ENCODE measurements at regions not wholly inside any gene's neighbourhood (a gene's known extent, or its start where the extent isn't known, plus 50 kb on each side); places are given as distances from the start of the nearest gene placed in this dataset.
"Not testable (repeated sequence)": the region's sequence is repeated elsewhere in the genome, so short reads cannot be mapped to it uniquely, and the experiment has no call there.

DNA sequence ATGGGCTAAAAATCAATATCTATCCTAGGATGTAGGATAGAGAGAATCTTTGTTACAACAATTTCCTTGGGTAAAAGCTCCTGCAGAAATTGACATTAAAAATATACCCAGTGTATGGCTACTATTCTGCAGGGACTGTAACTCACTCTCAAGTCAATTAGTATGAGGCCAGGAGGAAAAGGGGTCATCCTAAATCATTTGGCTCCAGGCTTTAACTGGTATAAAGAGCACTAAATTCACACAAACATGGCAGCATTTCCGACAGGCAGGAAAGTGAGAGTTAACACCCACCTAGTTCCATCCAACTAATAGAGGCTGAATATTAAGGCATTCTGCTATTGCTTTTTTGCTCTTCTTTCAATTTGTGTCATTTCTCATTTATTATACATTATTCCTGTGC lies 218.6 kb upstream of the C1orf87 start:
- no peak for DNase-seq

DNA sequence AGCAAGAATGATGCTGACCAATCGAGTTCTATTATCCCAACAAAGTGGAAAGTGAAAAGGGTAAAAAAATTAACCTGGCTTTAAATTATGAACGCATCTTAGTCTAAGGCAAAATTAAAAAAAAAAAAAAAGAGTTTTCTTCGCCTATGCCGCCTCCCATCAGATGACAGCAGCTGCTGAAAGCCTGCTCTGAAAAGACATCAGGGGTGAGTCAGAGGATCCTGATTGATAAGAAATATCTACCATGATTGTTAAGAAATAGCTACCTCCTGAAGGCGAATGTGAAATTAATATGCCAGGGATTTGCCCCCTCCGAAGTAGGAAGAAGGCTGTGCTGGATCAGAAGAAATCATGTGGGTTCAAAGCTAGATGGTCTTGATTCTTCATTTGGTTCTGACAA lies 216.8 kb upstream of the C1orf87 start:
- DNase-seq = no peak

DNA sequence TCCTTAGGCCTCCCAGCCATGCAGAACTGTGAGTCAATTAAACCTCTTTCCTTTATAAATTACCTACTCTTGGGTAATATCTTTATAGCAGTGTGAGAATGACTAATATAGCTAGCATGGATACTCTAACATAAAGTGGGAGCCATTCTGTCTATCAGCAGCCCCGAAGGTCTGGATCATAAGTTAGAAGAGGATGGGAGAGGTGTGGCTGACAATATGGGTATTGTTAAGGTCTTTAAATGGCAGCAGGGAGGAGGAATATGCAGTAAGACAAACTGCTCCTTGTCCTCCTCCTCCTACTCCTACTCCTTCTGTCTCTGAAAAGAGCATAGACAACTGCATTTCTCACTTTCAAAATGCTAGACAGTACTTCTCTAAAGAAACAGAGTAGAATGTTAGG lies 214.0 kb upstream of the C1orf87 start:
- DNase-seq = no peak

- DNase-seq = no peak
These were observed 210.1 kb upstream of the C1orf87 start for GRCh38 chr1:60283690-60284089.

GRCh38 chr1:60281360-60281932 lies 207.9 kb upstream of the C1orf87 start:
- DNase-seq = peak; percentile 81

DNA sequence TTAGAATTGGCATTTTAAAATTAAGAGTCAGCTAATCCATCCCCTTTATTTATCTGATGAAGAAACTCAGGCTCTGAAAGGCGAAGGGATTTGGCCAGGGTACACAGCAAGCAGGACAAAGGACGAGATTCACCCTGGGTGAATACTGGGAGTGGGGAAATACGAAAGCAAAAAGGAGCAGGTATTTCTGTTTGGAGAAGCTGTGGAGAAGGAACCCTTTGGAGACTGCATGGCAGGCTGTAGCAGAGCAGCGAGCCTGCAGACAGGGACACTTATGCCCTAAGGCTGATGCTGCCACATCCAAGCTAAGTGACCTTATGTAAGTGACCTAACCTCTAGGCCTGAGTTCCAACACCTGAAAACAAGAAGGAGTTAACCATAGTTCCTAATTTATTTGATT lies 207.2 kb upstream of the C1orf87 start:
- DNase-seq = no peak

DNA sequence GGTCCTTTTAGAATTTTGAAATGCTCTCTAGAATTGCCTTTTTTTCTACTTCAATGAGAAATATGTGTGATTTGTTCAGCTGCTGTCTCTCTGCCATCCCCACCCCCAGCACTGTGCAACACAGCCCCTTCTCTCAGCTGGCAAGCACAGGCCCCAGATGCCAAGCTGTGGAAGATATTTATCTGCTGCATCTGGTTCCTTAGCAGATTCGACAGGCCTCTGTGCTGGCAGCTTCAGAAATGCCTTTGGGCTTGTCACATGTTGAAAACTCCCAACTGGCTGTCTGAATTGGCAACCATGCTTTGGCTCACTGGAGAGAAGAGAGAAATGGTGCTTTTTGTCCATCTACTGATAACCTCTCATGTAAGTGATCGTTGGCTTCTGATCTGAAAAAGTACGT lies 206.7 kb upstream of the C1orf87 start:
- peak; percentile 69 for DNase-seq

DNA sequence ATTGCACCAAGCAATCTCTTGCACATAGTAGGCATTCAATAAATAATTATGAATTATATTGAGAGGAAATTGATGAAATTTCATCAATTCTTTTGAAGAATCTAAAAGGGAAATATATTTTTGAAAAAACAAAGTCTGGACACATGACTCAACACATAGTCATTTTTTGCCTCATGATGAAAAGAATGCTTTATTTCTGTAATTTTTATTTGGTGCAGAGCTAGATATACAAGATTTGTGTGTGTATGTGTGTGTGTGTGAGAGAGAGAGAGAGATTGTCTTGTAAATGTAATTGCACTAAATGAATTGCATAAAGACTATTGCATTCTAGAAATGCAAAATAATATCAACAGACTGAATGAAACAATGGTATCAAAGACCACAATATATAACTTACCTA lies 206.2 kb upstream of the C1orf87 start:
- DNase-seq = no peak

DNA sequence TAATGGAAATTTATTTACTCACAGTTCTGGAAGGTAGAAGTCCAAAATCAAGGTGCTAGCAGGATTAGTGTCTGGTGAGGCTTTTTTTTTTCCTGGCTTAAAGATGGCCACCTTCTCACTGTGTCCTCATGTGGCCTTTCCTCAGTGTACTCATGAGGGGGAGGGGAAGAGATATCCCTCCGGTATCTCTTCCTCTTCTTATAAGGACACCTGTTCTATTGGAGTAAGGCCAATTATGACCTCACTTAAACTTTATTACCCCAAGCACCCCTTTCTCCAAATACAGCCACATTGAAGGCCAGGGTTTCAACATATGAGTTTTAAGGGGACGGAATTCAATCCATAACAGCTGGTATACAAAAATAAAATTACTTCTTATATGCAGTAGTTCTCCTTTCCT lies 203.7 kb upstream of the C1orf87 start:
- DNase-seq = no peak

DNA sequence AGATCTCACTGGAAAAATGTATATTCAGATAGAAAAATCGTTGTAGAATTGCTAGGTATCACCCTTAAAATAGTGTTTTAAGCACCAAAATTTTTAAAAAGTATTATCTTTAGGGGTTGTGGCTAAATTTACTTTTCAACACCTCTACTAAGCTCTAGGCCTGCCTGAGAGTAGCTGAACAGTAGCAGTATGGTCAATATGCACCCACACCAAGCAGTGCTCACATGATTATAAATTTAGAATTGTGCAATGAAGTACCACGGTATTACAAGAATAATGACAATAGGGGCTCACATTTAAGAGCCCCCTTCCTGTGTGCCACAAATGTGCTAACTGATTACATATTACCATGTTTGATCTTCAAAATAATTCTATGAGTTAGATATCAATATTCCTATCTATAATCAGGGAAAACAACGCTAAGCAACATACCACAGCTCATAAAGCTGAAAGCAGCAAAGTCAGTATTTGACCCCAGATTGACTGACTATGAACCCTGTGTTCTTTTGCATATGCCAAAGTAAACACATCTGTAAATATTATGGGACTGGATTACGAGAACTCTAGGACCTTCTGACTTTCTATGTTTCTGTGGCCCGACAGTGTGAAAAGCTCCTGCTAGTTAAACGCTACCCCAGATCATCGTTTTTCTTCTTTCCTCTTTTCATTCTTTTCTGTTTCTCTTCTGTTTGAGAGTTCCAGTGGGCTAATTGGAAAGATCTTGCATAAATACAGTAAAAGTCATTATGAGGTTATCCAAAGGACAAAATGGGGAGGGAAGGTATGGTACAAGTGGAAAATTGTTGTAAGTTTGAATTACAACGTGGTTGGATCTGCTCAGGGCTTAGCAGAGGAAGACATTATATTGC lies 201.1 kb upstream of the C1orf87 start:
- DNase-seq = no peak

DNA sequence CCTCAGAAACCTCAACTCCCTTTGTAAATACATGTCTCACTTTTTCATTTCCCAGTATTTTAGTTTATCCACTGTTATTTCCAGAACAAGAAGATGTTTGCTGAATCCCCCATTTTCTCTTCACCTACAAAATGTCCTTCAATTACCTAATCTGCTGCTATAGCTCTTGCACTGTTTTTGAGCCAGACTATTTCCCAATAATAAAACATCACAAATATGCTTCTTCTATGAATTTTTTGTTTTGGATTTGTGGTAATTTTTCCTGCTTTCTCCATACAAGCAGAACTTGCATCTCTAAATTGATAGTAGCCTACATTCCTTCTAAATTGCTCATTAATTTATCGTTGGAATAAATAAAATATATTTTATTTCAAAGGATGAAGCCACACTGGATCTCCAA lies 199.6 kb upstream of the C1orf87 start:
- no peak for DNase-seq

DNA sequence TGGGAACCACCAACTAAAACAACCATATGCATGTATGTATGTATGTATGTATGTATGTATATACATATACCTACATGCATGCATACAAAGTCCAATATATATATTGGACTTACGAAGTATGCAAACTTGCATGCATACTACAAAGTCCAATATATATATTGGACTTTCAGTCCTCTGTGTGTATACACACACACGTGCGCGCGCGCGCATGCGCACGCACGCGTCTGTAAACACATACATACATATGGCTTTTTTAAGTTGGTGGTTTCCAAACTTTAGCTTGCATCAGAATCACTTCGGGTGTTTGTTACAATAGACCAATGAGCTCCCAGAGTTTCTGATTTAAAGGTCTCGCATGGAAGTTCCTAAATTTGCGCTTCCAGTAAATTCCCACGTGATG lies 197.5 kb upstream of the C1orf87 start:
- DNase-seq = no peak

DNA sequence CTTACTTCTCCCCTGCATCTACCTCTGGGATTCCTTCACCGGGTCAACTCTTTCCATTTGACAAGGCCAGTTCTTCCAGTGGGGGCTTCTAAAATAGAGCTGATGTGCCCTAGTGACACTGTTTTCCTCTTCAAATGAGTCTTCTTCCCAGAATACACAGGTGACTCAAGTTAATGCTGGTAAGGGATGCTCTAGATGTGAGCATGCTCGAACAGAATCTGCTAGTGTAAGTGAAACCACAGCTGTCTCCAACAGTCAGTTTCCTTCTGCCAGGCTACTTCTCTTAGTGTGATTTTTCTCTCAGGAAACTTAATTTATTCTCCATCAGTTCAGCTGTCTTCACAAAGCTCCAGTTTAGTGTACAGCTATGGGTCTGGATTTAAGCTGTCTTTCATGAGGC lies 194.9 kb upstream of the C1orf87 start:
- DNase-seq = no peak

GRCh38 chr1:60265560-60266535 lies 192.3 kb upstream of the C1orf87 start:
- DNase-seq = no peak

DNA sequence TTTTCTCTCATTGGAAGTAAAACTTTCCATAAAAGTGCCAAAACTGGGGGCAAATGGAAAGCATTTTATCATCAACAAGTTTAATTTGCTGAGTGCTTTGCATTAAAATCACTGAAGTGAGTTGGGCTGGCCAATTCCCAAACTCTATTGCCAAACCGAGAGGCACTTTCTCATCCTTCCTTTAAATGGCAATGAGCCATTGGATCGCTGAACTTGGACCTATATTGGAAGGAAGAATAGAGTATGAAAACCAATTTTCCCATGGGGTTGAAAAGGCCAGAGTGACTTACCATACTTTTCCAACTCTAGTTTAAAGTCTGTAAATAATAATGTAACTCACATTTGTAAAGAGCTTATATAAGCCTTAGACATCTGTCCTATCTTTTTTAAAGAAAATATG lies 189.1 kb upstream of the C1orf87 start:
- peak; percentile 53 for DNase-seq

- no peak for DNase-seq
These were observed 184.0 kb upstream of the C1orf87 start for GRCh38 chr1:60257531-60257930.

GRCh38 chr1:60255565-60255964 lies 182.0 kb upstream of the C1orf87 start:
- no peak for DNase-seq

GRCh38 chr1:60251426-60251825 lies 177.9 kb upstream of the C1orf87 start:
- no peak for DNase-seq

- not testable (repeated sequence) for DNase-seq
These were observed 173.9 kb upstream of the C1orf87 start for GRCh38 chr1:60247467-60247866.

GRCh38 chr1:60245324-60245723 lies 171.8 kb upstream of the C1orf87 start:
- peak; percentile 62 for DNase-seq

GRCh38 chr1:60244906-60245305 lies 171.3 kb upstream of the C1orf87 start:
- DNase-seq = no peak

DNA sequence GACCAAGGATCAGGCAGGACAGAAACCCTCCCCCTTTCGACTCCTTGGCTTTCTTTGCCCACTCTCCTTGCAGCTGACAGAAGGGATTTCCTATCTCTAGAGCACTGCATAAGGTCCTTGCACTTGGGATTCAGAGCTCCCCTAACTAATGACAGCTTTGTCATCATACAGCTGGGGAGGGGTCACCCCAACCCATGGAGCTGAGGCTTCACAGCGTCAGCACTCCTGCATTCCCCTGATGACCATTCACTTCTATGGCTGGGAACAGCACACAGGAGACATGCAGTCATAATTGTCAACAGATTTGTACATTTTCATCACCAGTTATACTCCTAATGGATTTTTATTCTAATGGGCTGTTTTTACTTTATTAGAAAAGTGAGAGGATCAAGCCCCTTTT lies 161.7 kb upstream of the C1orf87 start:
- no peak for DNase-seq

DNA sequence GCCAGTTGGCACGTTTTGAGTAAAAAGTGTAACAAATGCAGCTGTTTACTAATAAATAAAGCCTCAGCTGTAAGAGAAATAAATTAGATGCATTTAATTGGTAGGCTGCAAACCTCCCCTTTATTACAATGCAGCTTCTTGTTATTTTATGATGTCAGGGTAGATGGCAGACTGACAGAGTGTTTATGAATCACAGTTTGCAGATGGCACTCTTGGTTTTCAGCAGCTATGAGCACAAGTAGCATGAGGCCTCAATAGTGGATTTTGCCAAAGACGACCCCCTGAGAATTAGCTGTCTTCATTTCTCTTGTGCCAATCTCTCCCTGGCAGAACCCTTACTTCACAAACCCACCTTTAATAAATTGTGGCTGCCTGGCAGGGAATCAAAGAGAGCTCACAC lies 161.2 kb upstream of the C1orf87 start:
- DNase-seq = no peak

DNA sequence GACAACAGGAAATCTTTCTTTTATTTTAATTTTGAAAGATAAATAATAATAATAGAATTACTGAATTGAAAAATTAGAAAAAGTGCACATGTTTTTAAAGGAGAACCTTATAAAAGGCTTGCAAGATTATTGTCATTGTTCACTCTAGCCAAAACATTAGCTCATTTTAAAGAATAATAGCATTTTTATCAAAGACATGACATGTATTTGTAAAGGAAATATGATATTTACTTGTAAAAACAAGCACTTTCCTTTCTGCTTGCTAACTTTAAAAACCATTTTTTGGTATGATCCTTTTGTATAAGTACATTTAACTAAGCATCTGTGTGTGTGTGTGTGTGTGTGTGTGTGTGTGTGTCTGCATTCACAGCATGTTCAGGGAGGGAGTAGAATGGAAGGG lies 156.3 kb upstream of the C1orf87 start:
- DNase-seq = no peak

Data from left hindlimb (tissue), 1 donor.